Hematopoietic multipotent progenitor cell treated with erythropoietin and hydrocortisone succinate and interleukin-3 and kit ligand, for 6 days (in vitro differentiated cells): ENCODE measurements at regions not wholly inside any gene's neighbourhood (a gene's known extent, or its start where the extent isn't known, plus 50 kb on each side); places are given as distances from the start of the nearest gene placed in this dataset.

Experiments
- DNase-seq: peaks from one replicate; pipeline ENCODE4 v3.0.0-alpha.2; 2015

DNA sequence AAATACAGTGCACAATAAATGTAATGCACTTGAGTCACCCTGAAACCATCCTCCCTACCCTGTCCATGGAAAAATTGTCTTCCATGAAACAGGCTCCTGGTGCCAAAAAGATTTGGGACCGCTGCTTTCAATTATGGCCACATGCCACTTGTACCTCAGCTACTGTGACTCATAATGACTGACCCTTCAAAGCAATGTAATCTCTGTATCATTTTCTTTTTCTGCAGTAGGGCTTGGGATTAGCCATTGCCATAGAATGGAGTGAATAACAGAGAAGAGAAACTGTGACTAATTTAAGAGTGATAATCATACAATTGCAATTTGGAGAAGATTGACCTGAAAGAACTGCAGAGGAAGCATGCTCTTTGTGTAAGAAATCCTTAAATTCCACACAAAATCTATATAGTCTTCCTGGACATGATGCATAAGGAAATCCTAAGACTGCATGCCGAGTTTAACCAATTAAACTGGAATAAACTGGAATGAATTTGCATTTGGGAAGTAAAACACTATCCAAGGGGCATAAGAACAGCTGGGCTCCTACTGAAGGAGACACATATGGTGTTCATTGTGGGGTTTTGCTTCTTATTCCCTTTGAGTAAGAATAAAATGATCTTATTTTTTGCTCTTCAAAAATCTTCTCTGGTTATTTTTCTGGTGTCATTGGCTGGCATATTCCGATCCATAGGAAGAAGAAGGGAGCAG is 59.5 kb upstream of the SLC7A1 start:
- no peak for DNase-seq

DNA sequence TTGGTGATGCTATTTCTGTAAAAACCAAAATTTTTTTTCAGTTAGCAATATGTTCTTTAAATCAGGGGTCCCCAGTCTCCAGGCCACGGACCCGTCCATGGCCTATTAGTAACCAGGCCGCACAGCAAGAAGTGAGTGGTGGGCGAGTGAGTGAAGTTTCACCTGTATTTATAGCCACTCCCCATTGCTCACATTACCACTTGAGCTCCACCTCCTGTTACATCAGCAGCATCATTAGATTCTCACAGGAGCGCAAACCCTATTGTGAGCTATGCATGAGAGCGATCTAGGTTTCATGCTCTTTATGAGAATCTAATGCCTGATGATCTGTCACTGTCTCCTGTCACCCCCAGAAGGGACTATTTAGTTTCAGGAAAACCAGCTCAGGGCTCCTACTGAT is 58.9 kb upstream of the SLC7A1 start:
- DNase-seq, result no peak

DNA sequence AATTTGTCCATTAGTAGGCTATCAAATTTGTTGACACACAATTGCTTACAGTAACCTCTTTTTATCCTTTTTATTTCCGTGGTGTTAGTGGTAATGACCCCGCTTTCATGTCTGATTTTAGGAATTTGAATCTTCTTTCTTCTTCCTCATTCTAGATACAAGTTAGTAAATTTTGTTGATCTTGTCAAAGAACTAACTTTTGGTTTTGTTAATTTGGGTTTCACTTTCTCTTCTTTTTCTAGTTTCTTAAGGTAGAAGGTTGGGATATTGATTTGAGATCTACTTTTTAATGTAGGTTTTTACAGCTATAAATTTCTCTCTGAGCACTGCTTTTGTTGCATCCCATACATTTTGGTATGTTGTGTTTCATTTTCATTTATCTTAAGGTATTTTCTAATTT is 53.3 kb upstream of the SLC7A1 start:
- DNase-seq, result no peak
